SU-DHL-6 (cell line): ENCODE measurements at regions not wholly inside any gene's neighbourhood (a gene's known extent, or its start where the extent isn't known, plus 50 kb on each side); places are given as distances from the start of the nearest gene placed in this dataset.

Experiments used
- H2AFZ ChIP-seq: fragments of 200-600 bp; sonication (generic); 2 replicates; pipeline ENCODE4 v1.6.1; 2014; ENCODE audit warnings: low read depth, mild to moderate bottlenecking, moderate library complexity, mixed read lengths, antibody characterized with exemption, low read length; ENCODE audit not compliant: severe bottlenecking
- H3F3A ChIP-seq: fragments of 200-600 bp; shearing (Covaris generic); 2 replicates; pipeline ENCODE4 v1.6.0; 2016; ENCODE audit warnings: antibody characterized with exemption, mild to moderate bottlenecking; ENCODE audit not compliant: insufficient read depth
- H3K27ac ChIP-seq: fragments of 200-600 bp; sonication (generic); 2 replicates; pipeline ENCODE4 v1.5.1; 2016; ENCODE audit warnings: low read depth, mild to moderate bottlenecking, low read length, moderate library complexity, mixed read lengths
- H3K27me3 ChIP-seq: fragments of 200-600 bp; sonication (generic), shearing (Covaris generic); 2 replicates; pipeline ENCODE4 v1.6.0; 2014; ENCODE audit warnings: mild to moderate bottlenecking, low read length
- H3K36me3 ChIP-seq: fragments of 200-600 bp; sonication (generic); 2 replicates; pipeline ENCODE4 v1.6.1; 2014; ENCODE audit warnings: mild to moderate bottlenecking, low read length, mixed read lengths
- H3K4me2 ChIP-seq: fragments of 300-600, 200-600 bp; shearing (Covaris generic), sonication (generic); 2 replicates; pipeline ENCODE4 v1.6.0; 2014; ENCODE audit warnings: low read length, low read depth, mild to moderate bottlenecking; ENCODE audit not compliant: poor library complexity, severe bottlenecking
- H3K4me3 ChIP-seq: fragments of 200-600 bp; sonication (generic); 2 replicates; pipeline ENCODE4 v1.5.1; 2014; ENCODE audit warnings: antibody characterized with exemption, low read length, mild to moderate bottlenecking, mixed read lengths; ENCODE audit not compliant: insufficient read depth, poor library complexity, severe bottlenecking
- H3K79me2 ChIP-seq: fragments of 200-600 bp; sonication (generic); 2 replicates; pipeline ENCODE4 v1.6.1; 2014; ENCODE audit warnings: mild to moderate bottlenecking, low read length, moderate library complexity; ENCODE audit not compliant: insufficient read depth
- H3K9ac ChIP-seq: fragments of 200-600 bp; sonication (generic); 2 replicates; pipeline ENCODE4 v1.7.0; 2014; ENCODE audit warnings: mild to moderate bottlenecking, low read length
- H3K9me2 ChIP-seq: fragments of 200-600 bp; sonication (generic); replicated peaks from 2 replicates; pipeline ENCODE4 v1.6.1; 2014; ENCODE audit warnings: low read length; ENCODE audit not compliant: insufficient read depth
- H3K9me3 ChIP-seq: fragments of 200-600 bp; sonication (generic); 2 replicates; pipeline ENCODE4 v1.6.1; 2014; ENCODE audit warnings: low read length, mixed read lengths; ENCODE audit not compliant: insufficient read depth
- H4K20me1 ChIP-seq: fragments of 200-600 bp; sonication (generic); 2 replicates; pipeline ENCODE4 v1.6.1; 2014; ENCODE audit warnings: low read depth, mild to moderate bottlenecking, antibody characterized with exemption, low read length, moderate library complexity, mixed read lengths
- CTCF ChIP-seq: fragments of 200-600 bp; sonication (generic); IDR thresholded peaks from one replicate; pipeline ENCODE4 v1.5.1; 2017; ENCODE audit warnings: antibody characterized with exemption, mild to moderate bottlenecking, low read length, moderate library complexity; ENCODE audit not compliant: insufficient read depth, poor library complexity, severe bottlenecking
- EZH2phosphoT487 ChIP-seq: fragments of 200-600 bp; sonication (generic), shearing (Covaris generic); conservative IDR thresholded peaks from 2 replicates; pipeline ENCODE4 v1.6.1; 2018; ENCODE audit warnings: mild to moderate bottlenecking, antibody characterized with exemption, low read length, moderate library complexity, mixed read lengths

DNA sequence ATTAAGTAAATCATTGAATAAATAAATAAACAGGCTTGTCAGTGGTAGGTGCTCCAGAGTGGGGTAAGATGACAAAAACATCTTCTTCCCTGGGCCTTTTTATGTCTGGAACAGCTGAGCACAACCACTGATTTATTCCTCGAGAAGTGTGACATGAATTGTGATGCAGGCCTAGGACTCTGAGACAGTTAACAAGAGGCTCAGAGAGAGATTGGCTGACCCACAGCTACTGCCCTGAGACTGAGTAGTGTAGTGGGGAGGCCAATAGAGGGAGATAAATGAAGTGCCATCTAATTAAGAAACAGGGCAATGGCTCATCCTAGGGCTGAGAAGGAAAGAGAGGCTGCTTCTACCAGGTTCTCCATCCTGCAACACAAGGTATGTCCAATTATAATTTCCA is 369.3 kb upstream of the TRPC7 start:
- H3K27me3 ChIP-seq: no peaks in the 10 kb centered on the region
- H3K4me3 ChIP-seq: no peak overlapping the region
- TF ChIP-seq CTCF (no peak), EZH2phosphoT487 (no peak)
- H3K36me3 ChIP-seq: no peaks in the 10 kb centered on the region
- H3K27ac ChIP-seq: no peak overlapping the region
- H3K9me3 ChIP-seq: no peaks in the 10 kb centered on the region
- H4K20me1 ChIP-seq: no peaks in the 10 kb centered on the region
- no peaks in the 10 kb centered on the region for H3K9me2 ChIP-seq
- no peaks in the 10 kb centered on the region for H3K79me2 ChIP-seq
- H3K4me2 ChIP-seq: no peak overlapping the region
- H3F3A ChIP-seq: no peaks in the 10 kb centered on the region
- H3K9ac ChIP-seq: no peak overlapping the region
- no peak overlapping the region for H2AFZ ChIP-seq

GRCh38 chr5:136732751-136733150 is 367.4 kb upstream of the TRPC7 start:
- H4K20me1 ChIP-seq: no peaks in the 10 kb centered on the region

GRCh38 chr5:136731241-136731900 is 366.0 kb upstream of the TRPC7 start:
- Histone ChIP-seq H3F3A (no peaks in the 10 kb centered on the region), H3K27ac (no peak overlapping the region), H3K27me3 (no peaks in the 10 kb centered on the region), H3K36me3 (no peaks in the 10 kb centered on the region), H3K9me3 (no peaks in the 10 kb centered on the region), H3K4me2 (no peak overlapping the region), H3K79me2 (no peaks in the 10 kb centered on the region), H3K9ac (no peak overlapping the region), H3K4me3 (no peak overlapping the region), H4K20me1 (no peaks in the 10 kb centered on the region), H2AFZ (no peak overlapping the region), H3K9me2 (no peaks in the 10 kb centered on the region)
- TF ChIP-seq CTCF (no peak), EZH2phosphoT487 (no peak)

More at GRCh38 chr5:136732751-136733150, 367.4 kb upstream of the TRPC7 start:
- no peaks in the 10 kb centered on the region for H3K9me3 ChIP-seq
- no peaks in the 10 kb centered on the region for H3K36me3 ChIP-seq
- H3K9ac ChIP-seq: no peak overlapping the region
- no peak overlapping the region for H3K27ac ChIP-seq
- no peaks in the 10 kb centered on the region for H3K9me2 ChIP-seq
- no peaks in the 10 kb centered on the region for H3K27me3 ChIP-seq
- TF ChIP-seq EZH2phosphoT487: no peak
- no peak for TF ChIP-seq CTCF
- H3K4me3 ChIP-seq: no peak overlapping the region
- no peak overlapping the region for H3K4me2 ChIP-seq
- no peak overlapping the region for H2AFZ ChIP-seq
- no peaks in the 10 kb centered on the region for H3F3A ChIP-seq
- H3K79me2 ChIP-seq: no peaks in the 10 kb centered on the region
